ENCODE measurements at regions not wholly inside any gene's neighbourhood (a gene's known extent, or its start where the extent isn't known, plus 50 kb on each side); places are given as distances from the start of the nearest gene placed in this dataset.

- no peaks in the 10 kb centered on the region for H3K27me3 Mint-ChIP-seq (ENCODE audit: unreplicated experiment)
- H3K4me3 Mint-ChIP-seq (ENCODE audit: low read depth, unreplicated experiment): no peak overlapping the region
- CTCF ChIA-PET: no interaction called here
- no peaks in the 10 kb centered on the region for H3K36me3 Mint-ChIP-seq (ENCODE audit: insufficient read depth, unreplicated experiment)
- intact Hi-C loops (cut with micrococcal nuclease; ENCODE audit: unreplicated experiment): loop anchor here (10.0 kb wide), 1 partner anchor 540 kb away; a partner anchor contains a TSS
- no peak overlapping the region for H3K27ac Mint-ChIP-seq (ENCODE audit: unreplicated experiment)
- H3K9me3 Mint-ChIP-seq (ENCODE audit: low read depth, unreplicated experiment): peaks cover 2% of the 10 kb centered on the region
- H3K4me1 Mint-ChIP-seq (ENCODE audit: low read depth, unreplicated experiment): no peaks in the 10 kb centered on the region
- no TSS peak for BruUV-seq (replicated peaks)
- no peak for TF ChIP-seq CTCF (IDR thresholded peaks at IDR 0.05; ENCODE audit: unreplicated experiment)
- no peak for DNase-seq
Observed at GRCh38 chr12:61655241-61655640, 605.0 kb upstream of the USP15 start.

- BruUV-seq (replicated peaks): no TSS peak
- peaks cover 5% of the 10 kb centered on the region for H3K9me3 Mint-ChIP-seq (ENCODE audit: low read depth, unreplicated experiment)
- H3K4me3 Mint-ChIP-seq (ENCODE audit: low read depth, unreplicated experiment): no peak overlapping the region
- DNase-seq: no peak
- H3K4me1 Mint-ChIP-seq (ENCODE audit: low read depth, unreplicated experiment): no peaks in the 10 kb centered on the region
- TF ChIP-seq CTCF (IDR thresholded peaks at IDR 0.05; ENCODE audit: unreplicated experiment): no peak
- H3K27me3 Mint-ChIP-seq (ENCODE audit: unreplicated experiment): no peaks in the 10 kb centered on the region
- H3K36me3 Mint-ChIP-seq (ENCODE audit: insufficient read depth, unreplicated experiment): no peaks in the 10 kb centered on the region
- intact Hi-C loops (cut with micrococcal nuclease; ENCODE audit: unreplicated experiment): no loop called here
- CTCF ChIA-PET: no interaction called here
- no peak overlapping the region for H3K27ac Mint-ChIP-seq (ENCODE audit: unreplicated experiment)
Observed at GRCh38 chr12:61667676-61668075, 592.5 kb upstream of the USP15 start.

GRCh38 chr12:61676520-61676919, 583.7 kb upstream of the USP15 start:
- peaks cover 2% of the 10 kb centered on the region for H3K9me3 Mint-ChIP-seq (ENCODE audit: low read depth, unreplicated experiment)
- H3K36me3 Mint-ChIP-seq (ENCODE audit: insufficient read depth, unreplicated experiment): no peaks in the 10 kb centered on the region
- TF ChIP-seq CTCF (IDR thresholded peaks at IDR 0.05; ENCODE audit: unreplicated experiment): no peak
- no peak overlapping the region for H3K4me3 Mint-ChIP-seq (ENCODE audit: low read depth, unreplicated experiment)
- no peak overlapping the region for H3K27ac Mint-ChIP-seq (ENCODE audit: unreplicated experiment)
- no peak for DNase-seq
- no peaks in the 10 kb centered on the region for H3K27me3 Mint-ChIP-seq (ENCODE audit: unreplicated experiment)
- CTCF ChIA-PET: no interaction called here
- intact Hi-C loops (cut with micrococcal nuclease; ENCODE audit: unreplicated experiment): no loop called here
- H3K4me1 Mint-ChIP-seq (ENCODE audit: low read depth, unreplicated experiment): no peaks in the 10 kb centered on the region
- no TSS peak for BruUV-seq (replicated peaks)

- no TSS peak for BruUV-seq (replicated peaks)
- intact Hi-C loops (cut with micrococcal nuclease; ENCODE audit: unreplicated experiment): no loop called here
- CTCF ChIA-PET: interaction anchor here (1.0 to 1.5 kb wide), 2 partner anchors 13 to 29 kb away, joined by 3 read pairs; no protein-coding TSS in a partner anchor
- Mint-ChIP-seq H3K9me3 (ENCODE audit: low read depth, unreplicated experiment) (peaks cover 2% of the 10 kb centered on the region), H3K4me3 (ENCODE audit: low read depth, unreplicated experiment) (no peak overlapping the region), H3K4me1 (ENCODE audit: low read depth, unreplicated experiment) (no peaks in the 10 kb centered on the region), H3K27me3 (ENCODE audit: unreplicated experiment) (no peaks in the 10 kb centered on the region), H3K27ac (ENCODE audit: unreplicated experiment) (no peak overlapping the region), H3K36me3 (ENCODE audit: insufficient read depth, unreplicated experiment) (no peaks in the 10 kb centered on the region)
- no peak for DNase-seq
- TF ChIP-seq CTCF (IDR thresholded peaks at IDR 0.05; ENCODE audit: unreplicated experiment): no peak
Observed at GRCh38 chr12:61687407-61687806, 572.8 kb upstream of the USP15 start.

Data from Calu3 (cell line).